DMS153 (cell line): ENCODE measurements at regions not wholly inside any gene's neighbourhood (a gene's known extent, or its start where the extent isn't known, plus 50 kb on each side); places are given as distances from the start of the nearest gene placed in this dataset.

Experiments
- DNase-seq: peaks from one replicate; lab custom pipeline; 2025; lab: John Stamatoyannopoulos, UW

DNA sequence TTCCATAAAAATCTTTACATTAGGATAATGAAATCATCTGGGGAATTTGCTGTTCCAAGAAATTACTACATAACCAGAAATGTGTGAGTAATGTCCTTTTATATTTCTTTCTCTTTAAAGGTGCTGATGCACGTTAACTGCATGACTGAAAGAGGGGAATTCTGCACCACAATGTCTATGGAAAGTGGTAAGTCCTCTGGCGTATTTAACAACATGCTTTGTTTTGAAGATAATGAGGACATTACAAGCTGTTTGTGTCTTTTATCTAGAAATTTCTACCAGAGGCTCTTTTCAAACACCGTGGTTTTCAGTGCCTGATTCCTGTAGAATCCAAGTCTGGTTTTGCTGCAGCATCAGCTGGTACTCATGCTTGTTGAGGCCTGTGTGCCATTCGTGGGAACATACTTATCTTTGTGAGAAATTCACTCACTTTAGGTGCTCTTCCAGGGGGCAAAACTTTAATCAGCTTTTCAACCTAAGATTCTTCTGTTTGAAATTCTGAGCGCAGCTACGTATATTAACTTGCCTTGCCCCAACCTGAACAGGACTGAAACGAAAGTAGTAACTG lies 257.2 kb downstream of the PDHA2 start:
- no peak for DNase-seq

DNA sequence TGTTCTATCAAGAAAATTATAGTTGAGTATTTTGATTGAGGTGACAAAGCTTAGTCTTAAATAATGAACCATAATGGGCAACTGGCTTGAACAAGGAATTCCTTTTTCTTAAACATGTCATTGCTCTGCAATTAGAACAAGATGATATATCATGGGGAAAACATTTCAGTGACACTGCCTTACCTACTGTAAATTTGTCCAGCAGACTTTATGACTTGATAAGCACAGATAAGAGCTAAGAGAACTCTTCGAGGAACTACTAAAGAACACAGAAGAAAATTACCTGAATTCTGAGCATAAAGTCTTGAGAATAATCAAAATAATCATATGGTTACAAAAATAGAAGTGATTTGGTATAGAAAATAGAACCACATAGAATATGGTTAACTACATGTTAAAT lies 257.8 kb downstream of the PDHA2 start:
- no peak for DNase-seq

DNA sequence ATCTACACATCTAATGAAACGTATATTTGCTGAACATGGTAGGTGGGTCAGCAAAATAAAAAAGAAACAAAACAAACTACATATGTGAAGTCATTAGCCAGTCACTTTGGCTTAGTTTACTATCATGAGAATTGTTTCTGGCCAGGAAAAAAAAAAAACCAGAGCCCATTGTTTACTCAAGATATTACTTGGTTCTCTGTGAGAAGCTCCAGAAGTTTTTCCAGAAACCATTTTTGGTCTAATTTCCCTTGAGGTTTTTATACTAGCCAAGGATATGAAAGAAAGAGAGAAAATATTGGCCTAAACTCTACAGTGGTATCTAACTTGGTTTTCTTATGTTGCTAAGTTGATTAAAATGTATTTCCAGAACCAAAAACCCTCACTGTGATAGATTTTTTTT lies 259.1 kb downstream of the PDHA2 start:
- no peak for DNase-seq

GRCh38 chr4:96102541-96103026 lies 262.7 kb downstream of the PDHA2 start:
- DNase-seq, result no peak

DNA sequence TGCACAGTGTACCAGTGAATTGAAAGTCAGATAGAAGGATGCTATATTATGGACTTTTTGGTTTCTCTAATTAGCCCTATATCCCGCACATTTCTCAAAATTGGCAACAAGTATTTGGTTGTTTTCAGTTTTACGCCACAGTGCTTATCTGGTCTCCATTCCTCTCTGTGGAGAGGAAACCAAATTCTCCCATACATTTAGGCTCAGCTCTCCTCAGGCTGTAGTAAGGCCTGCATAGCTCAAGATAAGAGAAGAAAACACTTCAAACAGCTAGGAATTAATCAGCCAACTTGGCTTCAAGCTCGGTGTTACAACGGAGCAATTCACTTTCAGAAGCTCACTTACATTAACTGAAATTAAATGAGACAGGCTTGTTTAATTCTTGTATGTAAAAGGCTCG lies 263.2 kb downstream of the PDHA2 start:
- no peak for DNase-seq

DNA sequence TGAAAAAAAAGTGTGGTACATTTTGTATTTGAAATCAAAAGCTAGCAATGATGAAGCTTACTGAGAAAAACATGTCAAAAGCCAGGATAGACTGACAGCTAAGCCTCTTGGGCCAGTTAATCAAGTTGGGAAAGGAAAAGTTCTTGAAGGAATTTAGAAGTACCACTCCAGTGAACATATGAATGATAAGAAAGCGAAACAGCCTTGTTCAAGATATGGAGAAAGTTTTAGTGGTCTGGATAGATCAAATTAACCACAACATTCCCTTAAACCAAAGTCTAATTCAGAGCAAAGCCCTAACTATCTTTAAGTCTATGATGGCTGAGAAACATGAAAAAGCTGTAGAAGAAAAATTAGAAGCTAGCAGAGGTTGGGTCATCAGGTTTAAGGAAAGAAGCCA lies 268.3 kb downstream of the PDHA2 start:
- DNase-seq, result no peak

GRCh38 chr4:96112631-96113030 lies 272.7 kb downstream of the PDHA2 start:
- DNase-seq, result no peak

- no peak for DNase-seq
Observed at GRCh38 chr4:96120206-96120605, 280.3 kb downstream of the PDHA2 start.

DNA sequence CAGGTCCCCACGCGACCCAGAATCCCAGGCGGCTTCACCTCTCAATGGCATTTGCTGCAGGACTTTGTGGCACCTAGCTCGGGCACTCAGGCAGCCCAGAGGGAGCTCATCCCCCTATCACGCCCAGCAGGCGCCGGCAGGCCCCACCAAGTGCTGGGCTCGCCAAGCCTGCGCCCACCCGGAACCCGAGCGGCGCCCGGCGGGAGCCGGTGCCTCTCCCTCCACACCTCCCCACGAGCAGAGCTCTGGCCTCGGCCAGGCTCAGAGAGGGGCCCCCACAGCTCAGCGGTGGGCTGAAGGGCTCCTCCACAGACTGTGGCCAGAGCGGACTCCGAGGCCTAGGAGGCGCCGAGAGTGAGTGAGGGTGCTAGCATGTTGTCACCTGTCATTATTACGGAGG lies 286.3 kb downstream of the PDHA2 start:
- no peak for DNase-seq

GRCh38 chr4:96131186-96131585 lies 291.3 kb downstream of the PDHA2 start:
- no peak for DNase-seq

DNA sequence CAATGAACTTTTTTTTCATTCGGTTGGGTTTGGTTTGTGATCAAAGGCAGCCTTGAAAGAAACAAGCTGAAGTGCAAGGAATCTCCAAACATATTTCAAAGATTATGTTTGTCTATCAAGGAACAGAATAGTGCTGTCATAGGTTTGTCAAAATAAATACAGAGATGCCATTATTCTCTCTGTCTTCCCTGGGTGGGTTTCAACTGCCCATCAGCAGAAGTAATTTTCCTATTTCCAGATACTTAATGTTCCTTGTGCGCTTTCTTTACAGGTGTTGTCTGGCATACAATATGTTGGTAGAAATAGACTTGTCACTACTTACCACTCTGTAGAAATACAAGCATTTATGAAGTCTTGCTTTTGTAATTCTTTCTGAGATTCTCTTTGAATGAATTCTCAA lies 294.9 kb downstream of the PDHA2 start:
- DNase-seq, result no peak

DNA sequence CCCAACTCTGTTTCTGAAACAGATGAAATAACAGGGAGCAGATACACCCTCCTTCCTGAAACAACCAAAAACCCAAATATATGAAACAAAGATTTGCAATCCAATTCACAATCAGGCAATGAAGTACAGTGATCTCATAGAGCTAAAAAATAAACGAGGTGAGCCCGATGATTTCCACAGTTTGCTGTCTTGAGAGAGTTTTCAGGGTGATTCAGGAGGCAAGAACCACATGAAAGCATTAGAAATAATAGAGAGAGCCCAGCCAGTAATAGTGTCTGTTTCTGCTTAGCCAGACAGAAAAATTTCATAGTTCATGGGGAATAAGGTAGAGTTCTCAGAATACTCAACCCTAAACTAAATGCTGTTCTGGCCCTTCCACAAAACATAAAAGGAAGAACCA lies 296.2 kb downstream of the PDHA2 start:
- no peak for DNase-seq

DNA sequence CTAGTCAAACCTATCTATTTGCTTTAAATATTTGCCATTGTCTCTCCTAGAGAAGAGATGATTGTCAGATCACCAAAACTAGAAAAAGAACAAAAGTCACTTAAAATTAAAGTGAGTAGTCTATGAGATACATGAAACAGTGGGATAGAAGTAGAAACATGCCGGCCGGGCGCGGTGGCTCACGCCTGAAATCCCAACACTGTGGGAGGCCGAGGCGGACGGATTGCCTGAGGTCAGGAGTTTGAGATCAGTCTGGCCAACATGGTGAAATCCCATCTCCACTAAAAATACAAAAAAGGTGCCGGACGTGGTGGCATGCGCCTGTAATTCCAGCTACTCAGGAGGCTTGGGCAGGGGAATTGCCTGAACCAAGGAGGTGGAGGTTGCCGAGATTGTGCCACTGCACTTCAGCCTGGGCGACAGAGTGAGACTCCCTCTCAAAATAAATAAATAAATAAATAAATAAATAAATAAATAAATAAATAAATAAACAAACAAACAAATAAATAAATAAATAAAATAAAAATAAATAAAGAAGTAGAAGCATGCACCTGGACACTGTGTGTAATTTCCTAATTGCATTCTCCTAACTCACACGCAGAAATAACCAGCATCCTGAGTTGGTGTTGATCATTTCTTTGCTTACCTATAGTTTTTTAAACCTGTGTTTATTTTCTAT lies 299.5 kb downstream of the PDHA2 start:
- DNase-seq, result no peak

DNA sequence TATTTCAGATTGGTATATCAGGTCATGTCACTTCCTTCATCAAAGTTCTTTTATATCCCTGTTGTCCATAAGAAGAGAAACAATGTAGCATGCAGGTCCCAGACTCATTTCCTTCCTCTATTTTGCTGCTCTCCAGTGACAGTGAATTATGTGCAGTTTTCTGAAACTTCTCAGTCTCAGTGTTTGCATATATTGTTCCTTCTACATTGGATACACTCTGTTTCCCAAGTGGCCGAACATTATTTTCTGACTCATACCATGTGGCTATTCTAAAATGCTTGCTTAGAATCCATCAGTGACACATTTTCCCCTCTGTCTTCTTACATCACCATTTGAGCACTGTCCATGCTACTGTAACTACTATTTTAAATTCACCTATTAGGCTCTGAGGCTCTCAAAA lies 305.7 kb downstream of the PDHA2 start:
- no peak for DNase-seq

- DNase-seq, result no peak
Observed at GRCh38 chr4:96146686-96147085, 306.8 kb downstream of the PDHA2 start.

DNA sequence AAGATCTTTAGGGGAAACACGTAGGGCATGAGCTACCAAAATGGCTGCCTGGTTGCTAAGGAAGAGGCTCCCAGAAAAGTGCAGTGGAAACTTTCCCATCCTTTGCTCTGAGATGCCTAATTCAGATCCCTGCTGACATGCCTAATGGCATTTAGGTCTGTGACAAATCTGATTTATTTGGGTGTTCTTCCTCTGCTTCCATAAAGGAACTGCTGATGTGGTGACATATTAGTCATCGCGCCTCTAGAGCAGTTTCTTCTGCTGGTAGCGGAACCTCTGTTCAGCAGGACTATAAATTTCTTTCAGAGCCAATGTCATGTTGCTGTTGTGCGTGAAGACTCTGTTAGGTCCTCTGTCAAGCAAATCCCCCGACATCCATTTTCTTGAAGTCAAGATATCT lies 310.0 kb downstream of the PDHA2 start:
- DNase-seq, result no peak

- DNase-seq, result no peak
Observed at GRCh38 chr4:96150466-96150865, 310.6 kb downstream of the PDHA2 start.

GRCh38 chr4:96152824-96153223 lies 312.9 kb downstream of the PDHA2 start:
- no peak for DNase-seq

GRCh38 chr4:96154676-96155075 lies 314.8 kb downstream of the PDHA2 start:
- DNase-seq, result no peak

- no peak for DNase-seq
Observed at GRCh38 chr4:96162636-96163035, 322.7 kb downstream of the PDHA2 start.

DNA sequence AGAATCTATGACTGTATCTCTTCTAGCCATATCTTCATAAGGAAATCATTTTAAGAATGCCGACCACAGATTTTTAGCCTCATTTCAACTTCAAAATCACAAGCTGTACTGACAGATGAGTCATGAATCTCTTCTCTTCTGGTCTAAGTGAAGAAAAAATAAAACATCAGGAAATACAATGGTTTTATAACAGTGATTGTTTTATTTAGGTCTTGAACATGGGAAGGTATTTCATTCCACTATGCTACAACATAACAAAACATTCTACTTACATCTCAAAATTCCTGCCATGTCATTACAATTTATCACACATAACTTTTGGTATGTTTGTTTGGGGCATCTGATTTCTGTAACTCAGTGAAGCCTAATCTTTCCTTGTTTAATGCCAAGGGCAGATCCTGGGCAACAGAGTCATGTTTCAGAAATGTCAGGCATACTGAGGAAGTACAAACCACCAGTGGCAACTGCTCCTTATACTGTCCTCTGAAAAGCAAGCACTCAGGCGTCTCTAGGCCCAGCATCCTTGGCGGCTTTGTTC lies 325.0 kb downstream of the PDHA2 start:
- no peak for DNase-seq

DNA sequence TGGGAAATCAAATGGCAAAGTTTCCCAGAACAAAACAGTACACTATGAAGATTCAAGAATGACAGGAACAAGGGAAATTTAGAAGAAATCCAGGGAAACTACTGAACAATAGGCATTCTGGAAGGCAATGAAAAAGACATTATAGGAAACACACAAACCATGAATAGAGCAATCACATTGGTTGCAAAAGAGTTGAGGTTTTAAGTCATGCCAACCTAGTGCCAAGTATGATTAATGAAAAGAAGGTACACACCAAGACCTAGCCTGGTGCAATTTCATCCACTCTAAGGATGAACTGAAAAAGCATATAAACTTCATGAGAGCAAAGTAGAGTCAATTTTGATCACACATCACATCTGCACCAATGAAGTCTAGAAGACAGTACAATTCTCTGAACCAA lies 326.9 kb downstream of the PDHA2 start:
- no peak for DNase-seq

GRCh38 chr4:96170198-96170597 lies 330.3 kb downstream of the PDHA2 start:
- DNase-seq, result no peak

DNA sequence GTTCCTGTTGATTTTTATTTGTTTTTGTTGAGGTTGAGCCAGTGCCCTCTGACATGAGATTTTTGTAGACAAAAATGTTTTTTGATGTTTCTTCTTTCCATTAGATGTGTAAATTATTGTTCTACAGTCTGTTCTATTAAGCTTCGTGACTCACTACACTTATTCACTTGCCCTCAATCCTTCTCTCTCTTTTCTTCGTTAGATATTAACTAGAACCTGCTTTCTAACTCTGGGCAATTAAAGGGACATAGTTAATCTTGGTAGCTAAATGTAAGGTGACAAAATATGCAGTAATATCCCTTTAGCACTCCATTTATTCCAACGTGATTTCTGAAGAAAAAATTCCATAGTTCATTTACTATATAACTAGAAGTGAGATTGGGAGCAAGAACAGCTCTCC lies 333.9 kb downstream of the PDHA2 start:
- DNase-seq, result no peak
